GM12873 (cell line): ENCODE measurements at regions not wholly inside any gene's neighbourhood (a gene's known extent, or its start where the extent isn't known, plus 50 kb on each side); places are given as distances from the start of the nearest gene placed in this dataset.

Source experiments
- CTCF ChIP-seq: IDR thresholded peaks from 2 replicates; pipeline ENCODE4 v1.5.1; 2012; ENCODE audit warnings: low read depth, mild to moderate bottlenecking, moderate library complexity, low read length, control low read depth; ENCODE audit not compliant: insufficient read depth; ENCODE audit errors: missing control alignments

DNA sequence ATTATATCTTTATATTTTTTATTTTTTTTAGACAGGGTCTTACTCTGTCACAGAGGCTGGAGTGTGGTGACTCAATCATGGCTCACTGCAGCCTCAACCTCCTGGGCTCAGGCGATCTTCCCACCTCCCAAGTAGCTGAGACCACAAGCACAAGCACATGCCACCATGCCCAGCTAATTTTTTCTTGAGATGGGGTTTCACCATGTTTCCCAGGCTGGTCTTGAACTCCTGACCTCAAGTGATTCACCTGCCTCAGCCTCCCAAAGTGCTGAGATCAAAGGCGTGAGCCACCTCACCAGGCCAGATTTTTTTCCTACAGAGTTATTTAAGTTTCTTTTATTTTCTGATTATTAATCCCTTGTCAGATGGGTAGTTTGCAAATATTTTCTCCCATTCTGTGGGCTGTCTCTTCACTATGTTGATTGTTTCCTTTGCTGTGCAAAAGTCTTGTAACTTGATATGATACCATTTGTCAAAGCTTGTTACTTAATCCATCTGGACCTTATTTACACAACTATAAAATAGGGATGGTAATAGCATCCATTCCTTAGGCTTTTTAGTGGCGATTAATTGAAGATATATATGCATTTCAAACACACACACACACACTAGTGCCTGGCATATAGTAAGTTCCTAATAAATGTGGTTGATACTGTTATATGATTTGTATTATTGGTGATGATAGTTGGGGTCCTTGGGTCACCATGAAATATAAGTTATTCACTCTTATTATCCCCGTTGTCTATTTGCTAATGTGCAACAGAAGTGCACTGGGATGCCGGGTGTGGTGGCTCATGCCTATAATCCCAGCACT, 187.1 kb downstream of the BCAS1 start:
- TF ChIP-seq CTCF, result no peak

DNA sequence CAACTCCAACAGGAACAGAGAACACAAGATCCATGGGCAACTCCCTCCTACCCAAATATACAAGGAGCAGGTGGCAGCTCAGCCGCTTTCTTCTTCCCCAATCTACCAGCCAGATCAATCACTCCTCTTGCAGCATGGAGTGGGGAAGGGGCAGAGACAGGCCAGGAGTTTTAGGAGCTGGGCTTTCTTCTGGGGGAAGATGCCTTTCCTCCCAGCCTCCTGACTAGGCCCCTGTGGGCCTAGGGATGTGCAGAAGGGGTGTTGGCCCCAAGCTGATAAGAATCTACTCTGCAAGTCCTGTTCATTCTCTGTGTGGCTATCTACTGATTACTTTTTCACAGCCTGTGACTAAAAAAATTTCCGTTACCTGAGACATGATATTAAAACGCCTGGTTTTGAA, 189.0 kb downstream of the BCAS1 start:
- TF ChIP-seq CTCF, result no peak

DNA sequence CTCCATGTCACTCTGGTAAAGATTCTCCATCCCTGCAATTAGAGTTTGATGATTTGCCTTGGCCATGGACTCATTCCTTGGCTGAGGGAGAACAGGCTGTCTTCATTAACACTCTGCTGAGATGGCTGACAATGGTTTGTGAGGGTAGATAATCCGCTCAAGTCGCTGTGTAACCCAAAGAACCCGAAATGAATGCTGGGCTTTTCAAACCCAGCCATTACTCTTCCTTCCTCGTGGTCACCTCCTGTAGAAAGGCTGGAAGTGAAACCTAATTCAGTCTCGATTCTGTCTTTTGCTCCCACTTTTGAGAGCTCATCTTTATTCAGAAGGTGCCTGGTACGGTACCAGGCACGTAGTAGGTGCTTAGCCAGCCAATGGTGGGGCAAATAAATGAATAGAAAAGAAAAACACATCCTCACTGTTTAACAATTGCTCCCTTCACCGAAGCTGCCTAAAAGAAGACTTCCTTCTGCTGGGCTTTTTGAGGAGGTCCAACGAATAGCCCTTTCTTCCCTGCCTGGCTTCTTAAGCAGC, 190.2 kb downstream of the BCAS1 start:
- no peak for TF ChIP-seq CTCF

- no peak for TF ChIP-seq CTCF
Observed at GRCh38 chr20:53879048-53879684, 191.2 kb downstream of the BCAS1 start.

DNA sequence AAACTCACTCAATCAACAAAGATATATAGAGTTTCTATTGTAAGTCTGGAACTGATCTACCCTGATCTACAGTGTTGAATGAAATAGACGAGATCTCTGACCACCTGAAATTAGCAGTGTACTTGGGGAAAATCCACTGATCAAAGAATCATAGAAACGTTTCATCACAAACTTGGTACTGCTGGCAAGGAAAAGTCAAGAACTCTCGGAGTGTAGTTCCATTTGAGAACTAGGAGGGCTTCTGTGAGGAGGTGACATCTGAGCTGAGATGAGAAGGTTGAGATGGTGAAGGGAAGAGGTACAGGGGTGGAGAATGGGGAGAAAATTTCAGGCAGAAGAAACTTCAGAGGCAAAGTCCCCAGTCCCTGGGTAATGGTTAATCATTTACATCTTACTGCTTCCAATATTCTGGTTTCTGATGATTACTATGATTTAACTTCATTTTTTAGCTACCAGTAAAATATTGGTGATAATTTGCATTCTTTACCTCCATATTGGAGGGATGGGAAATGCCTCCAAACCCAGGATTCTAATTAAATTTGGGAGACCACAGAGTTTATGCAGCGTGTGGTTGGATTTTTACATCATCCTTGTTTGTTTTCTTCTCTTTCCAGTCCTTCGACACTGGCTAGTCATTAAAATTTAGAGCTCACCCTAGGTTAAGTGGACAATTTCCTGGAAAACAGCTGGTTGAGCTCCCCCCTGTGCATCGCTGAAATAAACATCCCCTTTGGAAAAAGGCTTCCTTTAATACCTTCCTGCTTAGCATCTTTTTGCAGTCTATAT, 191.9 kb downstream of the BCAS1 start:
- TF ChIP-seq CTCF, result no peak

- TF ChIP-seq CTCF, result no peak
Observed at GRCh38 chr20:53876956-53877355, 193.4 kb downstream of the BCAS1 start.

DNA sequence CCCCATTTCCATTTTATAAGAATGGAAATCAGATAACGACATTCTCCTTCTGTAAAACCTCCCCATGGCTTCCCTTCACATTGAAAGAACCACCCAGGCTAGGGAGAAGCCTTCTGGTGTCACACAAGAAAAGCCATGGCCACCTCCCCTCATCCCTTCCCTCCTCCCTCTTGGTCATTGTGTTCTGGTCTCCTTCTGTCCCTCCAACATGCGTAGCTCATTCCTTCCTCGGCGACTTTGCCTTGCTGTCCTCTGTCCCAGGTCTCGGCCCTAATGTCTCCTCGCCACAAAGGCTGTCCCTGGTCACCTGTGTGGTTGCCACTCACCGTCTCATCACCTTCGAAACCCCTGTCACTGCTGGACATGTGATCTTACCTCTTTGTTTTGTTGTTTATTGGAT, 193.9 kb downstream of the BCAS1 start:
- no peak for TF ChIP-seq CTCF
